Mesenchymal stem cell (in vitro differentiated cells and primary cell): ENCODE measurements at regions not wholly inside any gene's neighbourhood (a gene's known extent, or its start where the extent isn't known, plus 50 kb on each side); places are given as distances from the start of the nearest gene placed in this dataset.

Experiments used
- DNase-seq: peaks from one replicate; pipeline ENCODE4 v3.0.0-alpha.2; 2013
- H2AFZ ChIP-seq: one replicate; pipeline ENCODE4 v1.6.1; 2013; ENCODE audit warnings: low read depth, mild to moderate bottlenecking, control low read depth, inconsistent platforms, low read length, moderate library complexity
- H2AK5ac ChIP-seq: 2 replicates; pipeline ENCODE4 v1.6.1; 2013; ENCODE audit warnings: low read length, moderate library complexity, mild to moderate bottlenecking, inconsistent platforms; ENCODE audit not compliant: severe bottlenecking
- H2BK120ac ChIP-seq: one replicate; pipeline ENCODE4 v1.6.1; 2013; ENCODE audit warnings: low read depth, mild to moderate bottlenecking, inconsistent platforms, low read length, moderate library complexity
- H2BK12ac ChIP-seq, 2 experiments: one replicate each; pipeline ENCODE4 v1.6.1; 2013; ENCODE audit warnings: inconsistent platforms in 2 of 2, low read length in 2 of 2, mild to moderate bottlenecking in 2 of 2, moderate library complexity in 2 of 2, control low read depth in 1 of 2
- H2BK15ac ChIP-seq: one replicate; pipeline ENCODE4 v1.6.1; 2013; ENCODE audit warnings: mild to moderate bottlenecking, low read depth, inconsistent platforms; ENCODE audit not compliant: poor library complexity, severe bottlenecking
- H2BK5ac ChIP-seq: 2 replicates; pipeline ENCODE4 v1.6.1; 2013; ENCODE audit warnings: low read depth, mild to moderate bottlenecking, low read length, control low read depth, inconsistent platforms; ENCODE audit not compliant: poor library complexity, severe bottlenecking
- H3K14ac ChIP-seq, 2 experiments: one replicate each; pipeline ENCODE4 v1.6.1; 2013; ENCODE audit warnings: inconsistent platforms in 2 of 2, low read length in 2 of 2, control low read depth in 1 of 2, mild to moderate bottlenecking in 1 of 2, moderate library complexity in 1 of 2
- H3K18ac ChIP-seq, 2 experiments: one replicate each; pipeline ENCODE4 v1.6.1; 2013; ENCODE audit warnings: inconsistent platforms in 2 of 2, low read length in 2 of 2, control low read depth in 1 of 2, low read depth in 1 of 2, mild to moderate bottlenecking in 1 of 2
- H3K23ac ChIP-seq, 2 experiments: one replicate each; pipeline ENCODE4 v1.6.1; 2013; ENCODE audit warnings: inconsistent platforms in 2 of 2, low read length in 2 of 2, mild to moderate bottlenecking in 2 of 2, moderate library complexity in 2 of 2, control low read depth in 1 of 2
- H3K27ac ChIP-seq: 2 replicates; pipeline ENCODE4 v1.5.1; 2013; ENCODE audit warnings: mild to moderate bottlenecking, moderate library complexity, low read length, control low read depth, inconsistent platforms; ENCODE audit not compliant: poor library complexity, severe bottlenecking
- H3K27me3 ChIP-seq, 2 experiments: 2 replicates each; pipeline versions ENCODE4 v1.6.1 to v1.7.0; 2013; ENCODE audit warnings: low read length in 2 of 2, mild to moderate bottlenecking in 2 of 2, moderate library complexity in 2 of 2, control low read depth in 1 of 2, inconsistent platforms in 1 of 2; ENCODE audit not compliant: control insufficient read depth in 1 of 2, insufficient read depth in 1 of 2
- H3K36me3 ChIP-seq, 2 experiments: 2 replicates each; pipeline versions ENCODE4 v1.6.1 to v1.7.0; 2013; ENCODE audit warnings: low read length in 2 of 2, control low read depth in 1 of 2, inconsistent platforms in 1 of 2, low read depth in 1 of 2, mild to moderate bottlenecking in 1 of 2; ENCODE audit not compliant: insufficient read depth in 2 of 2, control insufficient read depth in 1 of 2
- H3K4ac ChIP-seq, 2 experiments: one replicate each; pipeline ENCODE4 v1.6.1; 2013; ENCODE audit warnings: inconsistent platforms in 2 of 2, low read length in 2 of 2, mild to moderate bottlenecking in 2 of 2, moderate library complexity in 2 of 2, control low read depth in 1 of 2, low read depth in 1 of 2
- H3K4me1 ChIP-seq: 2 replicates; pipeline ENCODE4 v1.6.1; 2013; ENCODE audit warnings: low read depth, low read length, control low read depth; ENCODE audit not compliant: control insufficient read depth, insufficient read depth
- H3K4me2 ChIP-seq: 2 replicates; pipeline ENCODE4 v1.6.1; 2013; ENCODE audit warnings: low read length, mild to moderate bottlenecking, inconsistent platforms; ENCODE audit not compliant: poor library complexity, severe bottlenecking
- H3K4me3 ChIP-seq, 2 experiments: 2 replicates each; pipeline versions ENCODE4 v1.5.1 to v1.7.0; 2013; ENCODE audit warnings: low read length in 2 of 2, mild to moderate bottlenecking in 2 of 2, control low read depth in 1 of 2, low read depth in 1 of 2; ENCODE audit not compliant: insufficient read depth in 1 of 2
- H3K79me1 ChIP-seq: replicated peaks from 2 replicates; pipeline ENCODE4 v1.6.1; 2013; ENCODE audit warnings: mild to moderate bottlenecking, control low read depth, low read length, inconsistent platforms; ENCODE audit not compliant: poor library complexity, severe bottlenecking
- H3K9ac ChIP-seq: 2 replicates; pipeline ENCODE4 v1.7.0; 2013; ENCODE audit warnings: mild to moderate bottlenecking, low read length, moderate library complexity
- H3K9me3 ChIP-seq: 2 replicates; pipeline ENCODE4 v1.7.0; 2013; ENCODE audit warnings: mild to moderate bottlenecking, low read length; ENCODE audit not compliant: control insufficient read depth
- H4K8ac ChIP-seq: one replicate; pipeline ENCODE4 v1.6.1; 2013; ENCODE audit warnings: inconsistent platforms, mild to moderate bottlenecking, low read length, moderate library complexity
- H4K91ac ChIP-seq: one replicate; pipeline ENCODE4 v1.6.1; 2013; ENCODE audit warnings: mild to moderate bottlenecking, low read length, inconsistent platforms
- WGBS: methylation state at CpG from one replicate; pipeline ENCODE4 v1.1.7; 2013; ENCODE audit warnings: mixed read lengths; 5-methylcytosine and 5-hydroxymethylcytosine counted together

DNA sequence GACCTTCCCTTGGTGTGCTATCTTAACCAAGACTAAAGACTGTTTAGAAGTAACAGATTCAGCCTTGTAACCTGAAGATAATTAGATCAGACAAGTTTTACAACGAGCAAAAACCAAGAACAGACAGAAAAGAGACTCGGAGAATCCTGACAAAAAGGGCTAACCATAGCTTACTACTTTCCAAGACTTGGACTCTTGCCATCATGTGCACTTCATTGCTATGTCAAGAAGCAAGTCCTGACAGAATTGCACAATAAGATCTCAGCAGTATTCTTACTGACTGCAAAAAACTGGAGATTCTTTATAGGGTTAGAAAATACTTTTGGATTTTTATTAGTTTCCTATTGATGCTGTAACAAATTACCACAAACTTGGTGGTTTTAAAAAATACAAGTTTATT is 1539.0 kb upstream of the NUDT12 start:
- Histone ChIP-seq H2AK5ac (no peak overlapping the region), H3K23ac (no peak overlapping the region), H3K9me3 (peaks cover 3% of the 10 kb centered on the region), H2BK5ac (no peak overlapping the region), H3K4ac (no peak overlapping the region), H3K27ac (no peak overlapping the region), H2BK120ac (no peak overlapping the region), H3K79me1 (no peaks in the 10 kb centered on the region), H3K36me3 (no peaks in the 10 kb centered on the region), H2BK12ac (no peak overlapping the region), H2AFZ (no peak overlapping the region), H3K27me3 (no peaks in the 10 kb centered on the region), H3K4me2 (no peak overlapping the region), H3K14ac (no peak overlapping the region), H3K9ac (no peak overlapping the region), H4K91ac (no peak overlapping the region), H2BK15ac (no peak overlapping the region), H3K4me1 (no peaks in the 10 kb centered on the region), H3K4me3 (no peak overlapping the region), H3K18ac (no peak overlapping the region), H4K8ac (no peak overlapping the region)
- 44% methylated on average over 2 of the region's 2 CpGs for WGBS
- peak; percentile 58 for DNase-seq

DNA sequence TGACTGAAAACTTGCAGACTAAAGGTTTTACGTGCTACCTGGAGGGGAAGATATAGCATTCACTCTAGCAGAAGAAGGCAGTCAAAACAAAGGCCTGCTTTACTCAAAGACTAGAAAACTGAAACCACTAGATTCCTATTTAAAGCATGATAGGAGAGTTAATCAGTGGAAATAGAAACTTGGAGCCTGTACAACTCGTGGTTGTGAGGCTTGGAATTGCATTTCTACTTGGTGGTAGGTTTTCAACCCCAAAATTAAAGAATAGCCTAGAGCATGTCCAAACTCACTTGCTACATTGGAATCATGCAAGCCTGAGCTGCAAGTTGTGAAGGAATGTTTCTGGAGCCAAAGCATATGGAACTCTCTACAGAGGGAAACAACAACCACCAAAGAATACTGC is 1526.4 kb upstream of the NUDT12 start:
- Histone ChIP-seq H3K36me3 (no peaks in the 10 kb centered on the region), H3K9me3 (peaks cover 37% of the 10 kb centered on the region), H3K4me2 (no peak overlapping the region), H4K8ac (no peak overlapping the region), H3K23ac (no peak overlapping the region), H2BK5ac (no peak overlapping the region), H4K91ac (no peak overlapping the region), H2BK120ac (no peak overlapping the region), H3K18ac (no peak overlapping the region), H2BK12ac (no peak overlapping the region), H3K4ac (no peak overlapping the region), H3K27ac (no peak overlapping the region), H3K27me3 (no peaks in the 10 kb centered on the region), H3K79me1 (no peaks in the 10 kb centered on the region), H2AFZ (no peak overlapping the region), H3K4me3 (no peak overlapping the region), H3K9ac (no peak overlapping the region), H3K14ac (no peak overlapping the region), H2AK5ac (no peak overlapping the region), H2BK15ac (no peak overlapping the region), H3K4me1 (no peaks in the 10 kb centered on the region)
- 92% methylated on average over 2 of the region's 2 CpGs for WGBS
- no peak for DNase-seq

DNA sequence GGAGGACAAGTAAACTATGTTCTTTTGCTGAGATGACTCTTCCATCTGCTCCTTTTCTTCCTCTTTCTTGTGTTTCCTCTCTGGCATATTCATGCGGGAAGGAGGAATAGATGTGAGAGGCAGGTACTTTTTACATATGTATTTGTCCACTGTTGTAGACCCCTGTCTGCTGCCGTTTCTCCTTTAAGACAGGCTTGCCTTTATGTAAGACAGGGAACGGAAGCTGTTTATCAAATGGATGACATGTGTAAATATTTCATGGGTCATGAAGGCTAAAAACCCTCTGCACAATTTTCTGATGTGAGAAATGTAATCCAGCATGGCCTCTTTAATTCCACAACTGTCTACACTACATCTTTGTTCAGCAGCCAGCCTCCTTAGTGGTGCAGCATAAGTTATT is 1525.5 kb upstream of the NUDT12 start:
- Histone ChIP-seq H3K79me1 (no peaks in the 10 kb centered on the region), H3K4me2 (no peak overlapping the region), H3K9ac (no peak overlapping the region), H2BK120ac (no peak overlapping the region), H2BK12ac (no peak overlapping the region), H3K18ac (no peak overlapping the region), H2AFZ (no peak overlapping the region), H3K4me3 (no peak overlapping the region), H3K27me3 (no peaks in the 10 kb centered on the region), H3K27ac (no peak overlapping the region), H3K9me3 (peaks cover 29% of the 10 kb centered on the region), H4K91ac (no peak overlapping the region), H3K4ac (no peak overlapping the region), H3K23ac (no peak overlapping the region), H2AK5ac (no peak overlapping the region), H3K36me3 (no peaks in the 10 kb centered on the region), H2BK15ac (no peak overlapping the region), H3K4me1 (no peaks in the 10 kb centered on the region), H3K14ac (no peak overlapping the region), H2BK5ac (no peak overlapping the region), H4K8ac (no peak overlapping the region)
- peak; percentile 4 for DNase-seq
- 73% methylated on average over 3 of the region's 3 CpGs for WGBS

DNA sequence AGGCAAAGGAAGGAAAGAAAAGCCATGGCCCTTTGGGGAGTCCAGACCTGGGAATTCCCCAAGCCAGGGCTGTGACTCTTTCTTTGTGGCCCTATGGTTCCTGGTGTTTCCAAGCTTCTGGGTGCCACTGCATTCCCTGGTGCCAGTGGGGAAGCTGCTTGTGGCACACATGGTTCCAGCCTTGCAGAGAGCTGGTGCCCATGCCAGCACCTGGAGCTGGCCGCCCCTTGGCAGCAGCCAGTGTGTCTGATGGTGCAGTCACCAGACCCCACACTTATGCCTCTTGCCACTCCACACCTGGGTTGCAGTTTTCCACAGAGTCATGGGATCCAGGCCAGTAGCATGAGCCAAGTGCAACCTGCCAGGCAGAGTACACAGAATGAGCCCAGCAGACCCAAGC is 1495.3 kb upstream of the NUDT12 start:
- Histone ChIP-seq H4K91ac (no peak overlapping the region), H2BK120ac (no peak overlapping the region), H4K8ac (no peak overlapping the region), H2AK5ac (no peak overlapping the region), H3K9ac (no peak overlapping the region), H3K9me3 (peaks cover 15% of the 10 kb centered on the region), H3K27me3 (no peaks in the 10 kb centered on the region), H3K14ac (no peak overlapping the region), H2BK5ac (no peak overlapping the region), H2BK15ac (no peak overlapping the region), H3K4me3 (no peak overlapping the region), H3K4me2 (no peak overlapping the region), H3K4me1 (no peaks in the 10 kb centered on the region), H2BK12ac (no peak overlapping the region), H3K18ac (no peak overlapping the region), H3K27ac (no peak overlapping the region), H3K79me1 (no peaks in the 10 kb centered on the region), H3K23ac (no peak overlapping the region), H3K36me3 (no peaks in the 10 kb centered on the region), H3K4ac (no peak overlapping the region), H2AFZ (no peak overlapping the region)
- WGBS, result 95% methylated on average over 1 of the region's 1 CpG
- no peak for DNase-seq
